SK-N-SH treated with all-trans-retinoic acid at 6 μM for 48 hours (cell line): ENCODE measurements at regions not wholly inside any gene's neighbourhood (a gene's known extent, or its start where the extent isn't known, plus 50 kb on each side); places are given as distances from the start of the nearest gene placed in this dataset.

Experiments
- ATAC-seq: fragments of 200-7000 bp; cut with Tn5 transposase; 3 replicates; pipeline ENCODE4 v1.9.1; 2020; ENCODE audit warnings: mild to moderate bottlenecking, moderate library complexity
- ARNTL ChIP-seq: fragments of 450-650 bp; formaldehyde crosslinking; IDR thresholded peaks from 2 replicates; pipeline ENCODE4 v1.5.0; 2020; ENCODE audit warnings: low read depth, mild to moderate bottlenecking, moderate library complexity, borderline replicate concordance
- BACH2 ChIP-seq: fragments of 250-450 bp; sonication (Bioruptor Pico); IDR thresholded peaks from 2 replicates; pipeline ENCODE4 v1.9.0; 2021; ENCODE audit warnings: mild to moderate bottlenecking, borderline replicate concordance
- CSDC2 ChIP-seq: fragments of 250-450 bp; sonication (Bioruptor Pico); IDR thresholded peaks from 2 replicates; pipeline ENCODE4 v1.5.0; 2020; ENCODE audit warnings: mild to moderate bottlenecking, moderate library complexity
- ISL1 ChIP-seq: fragments of 250-450 bp; sonication (Bioruptor Pico); IDR thresholded peaks from 2 replicates; pipeline ENCODE4 v2.1.2; 2022; ENCODE audit warnings: mild to moderate bottlenecking, moderate library complexity
- PPARA ChIP-seq: fragments of 250-450 bp; sonication (Bioruptor Pico); IDR thresholded peaks from 2 replicates; pipeline ENCODE4 v1.5.0; 2020; ENCODE audit warnings: mild to moderate bottlenecking, borderline replicate concordance
- RARB ChIP-seq: fragments of 250-450 bp; sonication (Bioruptor Pico); IDR thresholded peaks from 2 replicates; pipeline ENCODE4 v1.8.0; 2021; ENCODE audit warnings: mild to moderate bottlenecking, moderate library complexity
- SNAI2 ChIP-seq: fragments of 250-450 bp; sonication (Bioruptor Pico); IDR thresholded peaks from 2 replicates; pipeline ENCODE4 v1.5.0; 2020; ENCODE audit warnings: mild to moderate bottlenecking, moderate library complexity
- TCF4 ChIP-seq: fragments of 250-450 bp; sonication (Bioruptor Pico); IDR thresholded peaks from 2 replicates; pipeline ENCODE4 v1.8.0; 2021; ENCODE audit warnings: mild to moderate bottlenecking, moderate library complexity, borderline replicate concordance
- TOX ChIP-seq: fragments of 250-450 bp; sonication (Bioruptor Pico); IDR thresholded peaks from 2 replicates; pipeline ENCODE4 v1.8.0; 2021; ENCODE audit warnings: mild to moderate bottlenecking, moderate library complexity, borderline replicate concordance
- ZC3H10 ChIP-seq: fragments of 250-450 bp; sonication (Bioruptor Pico); IDR thresholded peaks from 2 replicates; pipeline ENCODE4 v1.5.1; 2021; ENCODE audit warnings: mild to moderate bottlenecking, moderate library complexity
- ZFP30 ChIP-seq: fragments of 450-650 bp; formaldehyde crosslinking; IDR thresholded peaks from 2 replicates; pipeline ENCODE4 v1.5.0; 2022; ENCODE audit warnings: mild to moderate bottlenecking, moderate library complexity
- ZNF565 ChIP-seq: fragments of 450-650 bp; formaldehyde crosslinking; conservative IDR thresholded peaks from 2 replicates; pipeline ENCODE4 v1.5.0; 2020; ENCODE audit warnings: low read depth, mild to moderate bottlenecking, moderate library complexity
- ZNF70 ChIP-seq: fragments of 450-650 bp; formaldehyde crosslinking; IDR thresholded peaks from 2 replicates; pipeline ENCODE4 v1.5.0; 2020; ENCODE audit warnings: mild to moderate bottlenecking, moderate library complexity
- TF ChIP-seq, protein P1 (sequence below): fragments of 250-450 bp; sonication (Bioruptor Pico); IDR thresholded peaks from 2 replicates; pipeline ENCODE4 v1.8.0; 2020; ENCODE audit warnings: mild to moderate bottlenecking, moderate library complexity, borderline replicate concordance
- TF ChIP-seq, protein P2 (sequence below): fragments of 250-450 bp; sonication (Bioruptor Pico); IDR thresholded peaks from 2 replicates; pipeline ENCODE4 v1.5.1; 2021; ENCODE audit warnings: mild to moderate bottlenecking, moderate library complexity
- TF ChIP-seq, protein P3 (sequence below): fragments of 250-450 bp; sonication (Bioruptor Pico); IDR thresholded peaks from 2 replicates; pipeline ENCODE4 v1.5.0; 2020; ENCODE audit warnings: mild to moderate bottlenecking, moderate library complexity

DNA sequence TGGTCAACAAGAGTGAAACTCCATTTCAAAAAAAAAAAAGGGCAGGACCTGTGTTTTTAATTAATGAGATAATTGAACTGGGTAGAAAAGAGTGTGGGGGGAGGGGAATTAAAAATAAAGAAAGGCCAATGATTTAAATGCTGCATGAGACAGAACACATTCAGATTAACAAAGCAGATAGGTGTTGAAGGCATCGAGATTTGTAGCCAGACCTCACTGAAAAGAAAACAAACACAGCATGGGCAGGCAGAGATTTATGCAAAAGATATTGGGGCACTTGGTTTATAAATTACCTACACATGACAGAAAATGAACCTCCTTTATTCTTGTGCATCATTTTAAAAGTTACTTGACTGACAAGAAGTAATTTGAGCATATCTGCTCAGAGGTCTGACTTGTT, 354.0 kb upstream of the API5 start (continued):
- TF ChIP-seq, protein P1, sequence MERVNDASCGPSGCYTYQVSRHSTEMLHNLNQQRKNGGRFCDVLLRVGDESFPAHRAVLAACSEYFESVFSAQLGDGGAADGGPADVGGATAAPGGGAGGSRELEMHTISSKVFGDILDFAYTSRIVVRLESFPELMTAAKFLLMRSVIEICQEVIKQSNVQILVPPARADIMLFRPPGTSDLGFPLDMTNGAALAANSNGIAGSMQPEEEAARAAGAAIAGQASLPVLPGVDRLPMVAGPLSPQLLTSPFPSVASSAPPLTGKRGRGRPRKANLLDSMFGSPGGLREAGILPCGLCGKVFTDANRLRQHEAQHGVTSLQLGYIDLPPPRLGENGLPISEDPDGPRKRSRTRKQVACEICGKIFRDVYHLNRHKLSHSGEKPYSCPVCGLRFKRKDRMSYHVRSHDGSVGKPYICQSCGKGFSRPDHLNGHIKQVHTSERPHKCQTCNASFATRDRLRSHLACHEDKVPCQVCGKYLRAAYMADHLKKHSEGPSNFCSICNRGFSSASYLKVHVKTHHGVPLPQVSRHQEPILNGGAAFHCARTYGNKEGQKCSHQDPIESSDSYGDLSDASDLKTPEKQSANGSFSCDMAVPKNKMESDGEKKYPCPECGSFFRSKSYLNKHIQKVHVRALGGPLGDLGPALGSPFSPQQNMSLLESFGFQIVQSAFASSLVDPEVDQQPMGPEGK (CRISPR knock-in tag), result no peak
- no peak for TF ChIP-seq ZNF70 (CRISPR knock-in tag)

DNA sequence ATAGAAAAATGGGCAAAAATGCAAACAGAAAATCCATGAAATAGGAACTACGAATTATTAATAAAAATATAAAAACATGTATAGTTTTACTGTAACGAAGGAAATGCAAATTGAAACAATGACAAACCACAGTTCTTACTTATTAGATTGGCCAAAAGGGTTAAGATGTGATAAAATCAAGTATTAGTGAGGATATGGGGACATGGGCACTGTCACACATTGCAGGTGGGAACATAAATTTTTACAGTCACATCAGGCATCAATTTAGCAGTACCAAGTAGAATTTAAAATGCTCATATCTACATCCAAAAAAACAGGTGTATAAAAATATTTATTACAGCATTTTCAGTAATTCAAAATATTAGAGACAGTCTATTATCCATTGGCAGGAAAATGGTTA, 353.2 kb upstream of the API5 start:
- no peak for ATAC-seq
- TF ChIP-seq, protein P2, sequence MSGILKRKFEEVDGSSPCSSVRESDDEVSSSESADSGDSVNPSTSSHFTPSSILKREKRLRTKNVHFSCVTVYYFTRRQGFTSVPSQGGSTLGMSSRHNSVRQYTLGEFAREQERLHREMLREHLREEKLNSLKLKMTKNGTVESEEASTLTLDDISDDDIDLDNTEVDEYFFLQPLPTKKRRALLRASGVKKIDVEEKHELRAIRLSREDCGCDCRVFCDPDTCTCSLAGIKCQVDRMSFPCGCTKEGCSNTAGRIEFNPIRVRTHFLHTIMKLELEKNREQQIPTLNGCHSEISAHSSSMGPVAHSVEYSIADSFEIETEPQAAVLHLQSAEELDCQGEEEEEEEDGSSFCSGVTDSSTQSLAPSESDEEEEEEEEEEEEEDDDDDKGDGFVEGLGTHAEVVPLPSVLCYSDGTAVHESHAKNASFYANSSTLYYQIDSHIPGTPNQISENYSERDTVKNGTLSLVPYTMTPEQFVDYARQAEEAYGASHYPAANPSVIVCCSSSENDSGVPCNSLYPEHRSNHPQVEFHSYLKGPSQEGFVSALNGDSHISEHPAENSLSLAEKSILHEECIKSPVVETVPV (CRISPR knock-in tag), result no peak
- TF ChIP-seq TCF4 (CRISPR knock-in tag), result peak; percentile 20; the same call in 1 of the 2 replicates

DNA sequence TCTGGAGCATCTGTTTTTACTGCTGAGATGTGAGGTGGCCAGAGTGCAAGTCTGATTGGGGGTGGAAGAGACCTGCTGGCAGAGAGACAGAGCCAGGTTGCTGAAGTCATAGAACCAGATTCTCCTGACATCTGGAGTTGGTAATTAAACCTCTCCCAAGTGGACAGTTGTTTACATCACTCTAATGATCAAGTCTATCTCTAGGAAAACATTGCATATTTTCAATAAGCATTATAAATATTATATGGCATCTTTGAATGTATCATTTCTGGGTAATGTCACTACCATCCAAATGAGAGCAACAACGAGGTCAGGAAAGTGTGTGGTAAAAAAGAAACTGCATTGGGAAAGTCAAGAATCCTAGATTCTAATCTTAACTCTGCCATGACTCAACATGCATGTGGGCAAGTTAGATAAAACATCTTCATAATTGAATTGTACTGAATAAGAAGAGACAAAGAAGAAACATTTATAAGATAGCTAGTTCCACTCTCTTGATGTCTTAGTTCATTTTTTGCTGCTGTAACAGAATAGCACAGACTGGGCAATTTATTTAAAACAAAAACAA, 351.2 kb upstream of the API5 start:
- TF ChIP-seq, protein P2 (CRISPR knock-in tag), result no peak
- TF ChIP-seq ISL1 (no peak), CSDC2 (CRISPR knock-in tag) (no peak), ZFP30 (CRISPR knock-in tag) (no peak)
- TF ChIP-seq, all 23 proteins: peak for 0
- no peak for ATAC-seq

DNA sequence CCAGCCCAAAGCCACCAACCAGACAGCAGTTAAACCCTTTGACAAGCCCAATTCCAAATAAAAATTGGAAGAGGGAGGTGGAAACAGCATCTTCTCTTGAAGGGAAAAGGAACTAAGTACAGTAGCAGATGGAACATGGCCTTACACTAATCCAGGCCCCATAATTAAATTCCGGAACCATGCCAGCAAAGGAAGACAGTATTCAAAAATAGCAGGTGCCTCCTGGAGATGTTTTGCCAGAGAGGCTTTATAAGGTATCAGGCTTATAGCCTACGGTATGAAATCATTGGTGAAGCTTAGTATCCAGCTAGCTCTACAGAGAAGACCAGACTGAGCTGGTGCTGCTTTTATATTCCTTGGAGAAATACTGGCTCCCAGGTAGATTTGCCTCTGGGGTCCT, 344.1 kb upstream of the API5 start:
- ATAC-seq, result no peak
- TF ChIP-seq PPARA (CRISPR knock-in tag), result no peak
- no peak for TF ChIP-seq ARNTL (CRISPR knock-in tag)
- no peak for TF ChIP-seq CSDC2 (CRISPR knock-in tag)
- TF ChIP-seq ZC3H10 (CRISPR knock-in tag), result no peak
- no peak for TF ChIP-seq BACH2 (CRISPR knock-in tag)
- TF ChIP-seq, protein P2 (CRISPR knock-in tag), result no peak
- TF ChIP-seq, protein P1 (CRISPR knock-in tag), result no peak
- TF ChIP-seq ZNF565 (CRISPR knock-in tag), result no peak
- TF ChIP-seq TOX (CRISPR knock-in tag), result no peak
- TF ChIP-seq TCF4 (CRISPR knock-in tag), result no peak
- no peak for TF ChIP-seq RARB (CRISPR knock-in tag)
- no peak for TF ChIP-seq SNAI2 (CRISPR knock-in tag)
- TF ChIP-seq ISL1, result no peak
- TF ChIP-seq, protein P3, sequence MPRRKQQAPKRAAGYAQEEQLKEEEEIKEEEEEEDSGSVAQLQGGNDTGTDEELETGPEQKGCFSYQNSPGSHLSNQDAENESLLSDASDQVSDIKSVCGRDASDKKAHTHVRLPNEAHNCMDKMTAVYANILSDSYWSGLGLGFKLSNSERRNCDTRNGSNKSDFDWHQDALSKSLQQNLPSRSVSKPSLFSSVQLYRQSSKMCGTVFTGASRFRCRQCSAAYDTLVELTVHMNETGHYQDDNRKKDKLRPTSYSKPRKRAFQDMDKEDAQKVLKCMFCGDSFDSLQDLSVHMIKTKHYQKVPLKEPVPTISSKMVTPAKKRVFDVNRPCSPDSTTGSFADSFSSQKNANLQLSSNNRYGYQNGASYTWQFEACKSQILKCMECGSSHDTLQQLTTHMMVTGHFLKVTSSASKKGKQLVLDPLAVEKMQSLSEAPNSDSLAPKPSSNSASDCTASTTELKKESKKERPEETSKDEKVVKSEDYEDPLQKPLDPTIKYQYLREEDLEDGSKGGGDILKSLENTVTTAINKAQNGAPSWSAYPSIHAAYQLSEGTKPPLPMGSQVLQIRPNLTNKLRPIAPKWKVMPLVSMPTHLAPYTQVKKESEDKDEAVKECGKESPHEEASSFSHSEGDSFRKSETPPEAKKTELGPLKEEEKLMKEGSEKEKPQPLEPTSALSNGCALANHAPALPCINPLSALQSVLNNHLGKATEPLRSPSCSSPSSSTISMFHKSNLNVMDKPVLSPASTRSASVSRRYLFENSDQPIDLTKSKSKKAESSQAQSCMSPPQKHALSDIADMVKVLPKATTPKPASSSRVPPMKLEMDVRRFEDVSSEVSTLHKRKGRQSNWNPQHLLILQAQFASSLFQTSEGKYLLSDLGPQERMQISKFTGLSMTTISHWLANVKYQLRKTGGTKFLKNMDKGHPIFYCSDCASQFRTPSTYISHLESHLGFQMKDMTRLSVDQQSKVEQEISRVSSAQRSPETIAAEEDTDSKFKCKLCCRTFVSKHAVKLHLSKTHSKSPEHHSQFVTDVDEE (CRISPR knock-in tag), result no peak
